NCI-H146 treated with DMSO at 0.1 percent for 48 hours (cell line): ENCODE measurements at regions not wholly inside any gene's neighbourhood (a gene's known extent, or its start where the extent isn't known, plus 50 kb on each side); places are given as distances from the start of the nearest gene placed in this dataset.
A peak's percentile ranks its signal among the peaks of the same experiment; 100 is the strongest.

Experiments
- DNase-seq: peaks from one replicate; lab custom pipeline; 2025; ENCODE audit not compliant: unreplicated experiment; lab: John Stamatoyannopoulos, UW

DNA sequence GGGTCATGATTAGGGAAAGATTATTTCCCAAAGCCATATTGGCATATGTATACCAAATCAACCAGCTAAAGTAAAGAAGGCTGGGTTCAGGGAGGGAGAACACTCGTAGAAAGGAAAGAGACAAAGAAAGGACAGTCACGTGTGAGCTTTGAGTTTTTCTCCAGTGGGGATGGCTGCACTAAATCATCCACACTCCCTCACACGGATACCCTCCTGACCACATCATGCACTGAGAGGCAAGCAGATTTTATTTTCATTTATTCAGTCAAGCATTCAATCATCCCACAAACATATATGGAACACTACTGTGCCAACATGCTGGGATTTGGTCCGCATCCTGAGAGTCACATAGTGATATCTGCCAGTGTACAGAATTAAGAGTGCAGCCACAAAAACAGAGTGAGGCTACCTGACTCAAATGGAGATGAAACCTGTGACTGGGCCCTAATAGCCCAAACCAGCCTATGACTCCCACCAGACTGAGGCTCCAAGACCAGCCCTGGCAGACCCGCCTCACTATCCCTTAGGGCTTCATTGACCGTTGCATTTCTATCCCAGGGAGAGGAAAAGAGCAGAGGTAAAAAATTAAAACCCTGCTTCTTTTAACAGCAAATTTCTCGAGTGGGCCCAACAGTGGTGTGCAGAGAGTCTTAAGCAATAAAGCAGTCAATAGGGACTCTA is 155.9 kb downstream of the BARHL2 start:
- no peak for DNase-seq

DNA sequence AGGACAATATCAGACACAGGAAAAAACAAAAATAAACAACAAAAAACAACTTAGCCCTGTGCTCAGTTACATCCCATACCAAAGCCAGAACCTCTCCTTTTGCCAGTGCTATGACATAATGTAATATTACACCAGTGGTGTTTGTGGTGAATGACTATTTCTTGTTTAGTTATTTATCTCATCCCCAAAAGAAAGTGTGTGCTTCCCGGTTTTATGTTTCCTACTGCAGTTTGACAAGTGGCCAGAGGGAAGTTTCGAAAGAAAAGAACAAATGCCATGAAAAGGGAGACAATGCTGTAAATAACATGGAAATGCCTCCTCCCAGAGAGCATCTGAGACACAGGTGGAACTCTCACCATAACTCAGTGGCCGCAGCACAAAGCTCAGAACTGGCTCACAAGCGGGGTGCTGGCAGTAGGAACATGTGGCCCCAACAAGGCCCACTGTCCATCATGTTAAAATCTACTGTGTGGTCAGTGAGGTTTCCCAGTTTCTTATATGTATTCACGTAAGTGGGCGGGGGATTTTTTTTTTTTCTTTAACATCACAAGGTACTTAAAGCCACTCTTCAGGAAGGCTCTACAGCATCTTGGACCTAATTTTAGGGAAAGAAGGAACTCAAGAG is 158.2 kb downstream of the BARHL2 start:
- DNase-seq = no peak

DNA sequence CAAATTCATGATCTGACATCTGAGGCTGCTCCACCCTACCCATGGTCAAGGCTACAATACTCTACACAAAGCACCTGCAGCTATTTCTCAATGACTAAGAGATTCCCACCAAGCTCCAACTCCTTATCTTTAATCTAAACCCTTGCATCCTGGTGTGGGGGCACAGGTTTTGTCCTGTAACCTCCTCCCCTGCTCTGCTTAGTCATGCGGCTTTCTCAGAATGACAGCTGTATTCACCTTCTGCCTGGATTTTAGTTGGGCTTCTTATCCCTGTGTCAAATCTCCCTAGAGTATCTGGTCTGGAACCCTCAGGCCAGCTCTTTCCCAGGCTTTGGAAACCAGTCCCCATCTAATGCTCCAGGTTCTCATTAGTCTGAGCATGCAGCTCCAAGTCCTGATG is 159.0 kb downstream of the BARHL2 start:
- no peak for DNase-seq

DNA sequence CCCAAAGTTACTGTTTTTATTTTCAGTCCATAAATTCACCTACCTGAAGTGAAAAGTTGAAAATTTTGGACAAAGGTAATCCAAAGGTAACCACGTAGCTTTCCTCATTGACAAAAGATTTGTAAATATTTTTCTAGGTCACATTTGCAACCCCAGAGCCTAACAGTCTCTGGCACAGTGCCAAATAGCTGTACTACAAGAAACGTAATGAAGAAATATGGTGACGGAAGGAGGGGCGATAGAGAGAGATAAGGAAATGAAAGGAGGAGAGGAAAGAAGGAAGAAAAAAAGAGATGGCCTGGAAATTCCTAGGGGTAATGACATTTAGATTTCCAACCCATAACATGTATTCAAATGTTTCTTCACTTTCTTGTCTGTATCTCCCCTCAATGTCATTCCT is 159.4 kb downstream of the BARHL2 start:
- no peak for DNase-seq

DNA sequence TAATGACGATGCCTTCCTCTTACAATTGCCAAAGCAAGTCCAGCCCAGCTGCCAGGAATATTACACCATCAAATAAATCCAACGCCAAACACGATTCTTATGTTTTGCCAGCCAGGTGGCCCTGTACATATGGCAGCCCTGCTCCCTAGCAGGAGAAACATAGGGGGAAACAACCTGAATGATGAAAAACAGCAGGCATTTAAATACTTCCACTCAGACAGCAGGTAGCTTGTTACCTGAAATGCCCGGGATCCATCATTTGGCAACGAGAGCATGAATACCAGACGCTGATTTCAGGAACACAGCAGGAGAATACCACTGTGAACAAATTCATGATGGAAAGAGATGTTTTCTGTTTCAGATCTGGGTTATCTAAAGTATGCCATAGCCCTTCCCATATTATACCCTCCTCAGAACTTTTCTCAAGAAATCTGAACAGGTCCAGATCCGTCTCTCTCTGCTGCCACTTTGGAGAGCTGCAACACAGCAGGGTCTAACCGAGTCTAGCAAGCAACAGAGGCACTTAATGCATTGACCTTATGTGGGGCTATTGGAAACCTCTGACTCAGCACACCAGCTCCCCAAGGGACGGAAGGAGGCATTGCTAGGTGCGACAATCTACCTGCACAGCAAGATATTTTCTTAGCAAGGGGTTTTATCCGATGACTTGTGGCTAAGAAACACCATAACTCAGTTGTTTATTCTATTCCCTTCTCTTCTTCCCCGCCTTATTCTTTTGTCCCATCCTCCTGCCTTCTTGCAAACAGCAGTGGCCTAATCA is 166.3 kb downstream of the BARHL2 start:
- DNase-seq = peak; percentile 28

DNA sequence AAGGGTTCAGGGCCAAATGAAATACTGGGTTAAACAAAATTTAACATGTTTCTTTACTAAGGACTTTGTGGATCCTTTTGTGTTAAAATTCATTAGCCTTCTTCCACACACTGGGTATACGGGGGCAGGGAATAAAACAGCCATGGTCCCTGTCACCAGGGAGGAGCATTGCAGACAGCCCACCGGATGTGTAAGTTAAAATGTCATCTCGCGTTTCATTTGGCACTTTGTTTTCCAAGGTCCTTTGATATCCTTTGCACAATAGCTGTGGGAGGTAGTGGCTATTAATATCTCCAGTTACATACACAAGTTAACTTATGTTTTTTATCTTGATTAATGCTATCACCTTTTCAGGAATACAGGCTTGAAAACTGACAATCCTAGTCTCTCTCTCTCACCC is 172.7 kb downstream of the BARHL2 start:
- peak; percentile 12 for DNase-seq

DNA sequence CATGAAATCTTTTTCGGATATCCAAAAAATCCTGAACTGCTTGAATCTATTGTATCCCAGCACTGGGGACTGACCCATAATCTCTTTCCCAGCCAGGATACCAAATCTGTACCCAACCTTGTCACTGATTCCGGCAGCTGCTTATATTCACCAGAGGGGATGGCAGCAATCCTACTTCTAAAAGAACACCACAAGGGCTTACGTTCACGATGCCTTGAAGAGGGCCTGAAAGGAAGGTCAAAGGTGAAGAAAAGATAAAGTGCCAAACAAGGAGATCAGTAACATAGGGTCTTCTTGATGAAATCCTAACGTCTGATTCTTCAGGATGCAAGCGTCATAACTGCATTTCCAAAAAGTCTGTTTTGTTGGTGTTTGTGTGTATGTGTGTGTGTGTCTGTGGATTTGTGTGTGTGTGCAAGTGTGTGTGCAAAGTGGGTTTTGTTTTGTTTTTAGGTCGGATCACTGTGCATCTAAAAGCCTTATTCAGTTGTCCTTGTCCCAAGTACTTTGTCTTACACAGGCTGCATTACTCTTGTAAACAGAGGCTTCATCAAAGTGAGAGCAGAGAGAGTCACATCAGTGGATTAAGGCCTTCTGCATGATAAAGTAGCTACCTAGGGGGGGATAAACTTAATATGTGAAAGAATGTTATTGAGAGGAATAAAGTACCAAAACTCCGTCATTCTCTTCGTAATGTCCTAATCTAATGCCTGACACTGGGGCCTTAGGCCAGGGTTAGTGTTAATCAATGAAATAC is 179.3 kb downstream of the BARHL2 start:
- no peak for DNase-seq

DNA sequence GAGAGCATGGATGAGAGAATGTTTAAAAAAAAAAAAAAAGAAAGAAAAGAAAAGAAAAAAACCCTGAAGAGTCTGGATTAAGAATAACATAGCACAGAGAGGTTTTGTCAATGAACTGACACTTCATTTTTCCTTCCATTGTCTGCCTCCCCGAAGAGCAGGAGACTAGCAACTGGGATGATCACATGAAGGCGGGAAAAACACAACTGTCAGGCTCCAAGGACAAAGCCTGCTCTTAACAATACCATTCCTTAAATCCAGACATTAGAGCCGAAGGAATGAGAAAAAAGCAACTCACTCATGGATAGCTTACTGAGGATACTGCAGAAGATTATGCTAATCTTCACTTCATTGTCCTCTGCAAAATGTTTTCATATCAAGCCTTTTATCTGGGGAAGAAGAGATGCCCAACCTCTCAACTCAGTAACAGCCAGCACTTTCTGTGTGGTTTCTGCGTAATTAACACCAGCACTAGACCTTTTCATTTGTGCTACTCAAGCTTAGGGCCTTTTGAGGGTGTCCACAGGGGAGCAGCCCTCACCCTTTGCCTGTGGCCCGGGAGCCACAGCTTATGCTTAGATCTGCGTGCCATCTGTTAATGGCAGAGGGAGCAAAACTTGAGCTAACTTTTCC is 182.3 kb downstream of the BARHL2 start:
- no peak for DNase-seq

DNA sequence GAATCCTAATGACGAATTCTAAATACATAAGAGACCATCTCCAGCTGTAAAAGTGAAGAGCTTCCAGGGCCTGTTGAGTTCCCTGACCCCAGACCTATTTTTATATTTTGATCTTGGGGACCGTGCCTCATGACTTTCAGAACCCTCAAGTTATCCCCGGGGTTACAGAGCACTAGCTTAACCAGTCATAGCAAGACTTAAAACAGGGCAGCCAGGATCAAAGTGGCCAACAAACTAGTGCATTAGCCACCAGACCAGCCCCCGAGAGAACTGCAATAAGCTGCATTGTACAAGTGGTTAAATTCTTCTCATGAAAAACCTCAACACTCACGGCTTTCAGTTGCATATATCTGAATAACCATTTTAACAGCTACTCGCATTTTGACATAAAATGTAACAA is 183.0 kb downstream of the BARHL2 start:
- DNase-seq = no peak

DNA sequence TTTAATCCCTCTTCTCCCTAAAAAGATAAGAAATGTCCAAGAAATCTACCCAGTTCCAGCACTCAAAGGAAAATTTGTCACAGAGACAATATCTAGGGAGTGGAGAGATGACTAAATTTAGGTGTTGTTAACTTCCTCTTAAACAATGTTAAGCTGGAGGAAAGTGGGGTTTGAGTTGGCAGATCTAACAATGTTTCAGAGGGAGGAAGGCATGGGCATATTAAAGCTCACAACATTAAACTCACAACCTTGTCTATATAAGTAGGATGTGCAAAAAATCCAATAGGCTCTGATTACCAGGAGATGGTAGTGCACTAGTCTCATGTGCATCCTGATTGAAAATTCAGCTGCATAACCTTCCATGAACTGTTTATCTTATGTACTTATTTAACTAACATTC is 190.1 kb downstream of the BARHL2 start:
- DNase-seq = no peak

DNA sequence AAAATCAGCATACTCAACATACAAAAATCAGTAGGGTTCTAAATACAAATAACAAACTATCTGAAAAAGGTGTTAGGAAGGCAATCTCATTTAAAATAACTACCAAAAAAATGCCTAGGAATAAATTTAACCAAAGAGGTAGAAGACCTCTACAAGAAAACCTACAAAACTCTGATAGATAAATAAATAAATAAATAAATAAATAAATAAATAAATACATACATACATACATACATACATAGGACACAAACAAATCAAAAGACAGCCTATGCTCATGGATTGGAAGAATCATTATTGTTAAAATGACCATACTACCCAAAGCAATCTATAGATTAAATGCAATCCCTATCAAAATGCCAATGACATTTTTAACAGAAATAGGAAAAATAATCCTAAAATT is 194.7 kb downstream of the BARHL2 start:
- DNase-seq = no peak

DNA sequence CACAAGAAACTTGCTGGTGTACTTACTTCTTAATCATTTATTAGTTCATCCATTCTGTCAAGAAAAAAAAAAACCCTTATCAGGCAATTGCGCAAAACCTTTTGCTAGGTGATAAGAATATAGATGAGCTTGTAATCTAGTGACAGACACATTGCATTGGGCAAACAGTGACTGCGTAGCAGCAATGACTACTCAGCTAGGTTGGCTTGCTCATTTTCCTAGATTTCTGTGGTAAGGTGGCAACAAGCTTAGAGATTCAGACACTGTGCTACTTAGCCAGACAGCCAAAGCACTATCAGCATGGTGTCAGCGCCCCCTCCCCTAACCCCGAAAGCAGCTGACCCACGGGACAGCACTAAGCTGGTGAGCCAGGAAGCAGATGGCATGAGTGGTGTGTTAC is 203.1 kb downstream of the BARHL2 start:
- DNase-seq = no peak

DNA sequence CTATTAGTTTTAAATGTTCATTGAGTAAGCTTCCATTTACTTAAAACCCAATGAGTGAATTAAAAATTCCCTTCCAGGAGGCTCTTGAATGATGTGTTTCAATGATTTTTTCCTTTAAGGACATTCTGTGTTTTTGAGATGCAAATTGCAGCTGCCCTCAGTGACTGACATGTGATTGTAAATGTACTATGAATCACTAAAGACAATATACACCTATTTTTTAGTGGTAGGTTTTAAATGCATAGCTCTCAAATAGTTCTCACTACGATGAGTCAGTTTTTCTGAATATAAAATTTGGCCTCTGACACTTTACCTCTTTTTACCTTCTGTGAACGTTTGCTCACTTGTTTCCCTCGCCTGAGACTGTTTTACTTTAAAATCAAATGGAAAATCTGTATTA is 204.7 kb downstream of the BARHL2 start:
- no peak for DNase-seq

DNA sequence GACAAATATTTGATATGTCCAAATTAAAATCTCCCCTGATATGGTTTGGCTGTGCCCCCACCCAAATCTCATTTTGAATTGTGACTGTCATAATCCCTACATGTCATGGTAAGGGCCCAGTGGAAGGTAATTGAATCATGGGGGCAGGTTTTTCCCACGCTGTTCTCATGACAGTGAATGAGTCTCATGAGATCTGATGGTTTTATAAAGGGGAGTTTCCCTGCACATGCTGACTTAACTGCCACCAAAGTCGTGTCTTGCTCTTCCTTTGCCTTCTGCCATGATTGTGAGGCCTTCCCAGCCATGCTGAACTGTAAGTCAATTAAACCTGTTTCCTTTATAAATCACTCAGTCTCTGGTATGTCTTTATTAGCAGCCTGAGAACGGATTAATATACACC is 207.0 kb downstream of the BARHL2 start:
- DNase-seq = no peak

DNA sequence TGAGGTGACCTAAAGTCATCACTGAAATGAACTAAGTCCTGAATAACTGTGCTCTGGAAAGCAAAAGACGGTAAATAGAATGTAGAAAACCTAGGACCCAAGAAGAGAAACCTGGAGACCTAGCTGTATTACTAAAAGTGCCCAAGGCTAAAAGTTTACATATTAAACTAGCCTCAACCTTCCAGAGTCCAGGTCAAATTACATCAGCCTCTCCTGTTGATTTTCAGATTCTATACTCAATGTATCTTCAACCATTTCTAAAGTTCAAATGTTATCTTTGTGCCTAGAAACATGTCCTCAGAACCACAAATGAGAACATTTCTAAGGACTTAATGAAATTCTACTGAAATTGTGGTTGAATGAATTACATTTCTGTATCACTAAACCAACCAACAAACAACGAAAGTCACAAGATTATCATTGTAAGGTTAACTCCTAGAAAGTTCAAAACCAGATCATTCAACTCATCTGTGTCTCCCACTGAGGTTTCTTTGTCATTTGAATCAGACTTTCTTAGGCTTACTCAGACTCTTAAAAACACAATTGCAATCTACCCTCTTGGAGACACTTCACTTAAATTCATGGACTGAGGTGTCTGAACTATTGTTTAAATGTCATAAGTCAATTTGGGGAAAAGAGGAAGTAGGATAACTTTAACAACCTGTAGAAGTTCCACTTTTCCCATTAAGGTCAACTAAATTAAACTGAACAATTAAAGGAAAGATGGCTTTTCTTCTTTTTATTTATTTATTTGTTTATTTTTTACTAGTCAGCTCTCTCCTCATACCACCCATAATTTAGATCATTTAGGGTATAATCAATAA is 207.7 kb downstream of the BARHL2 start:
- DNase-seq = no peak

DNA sequence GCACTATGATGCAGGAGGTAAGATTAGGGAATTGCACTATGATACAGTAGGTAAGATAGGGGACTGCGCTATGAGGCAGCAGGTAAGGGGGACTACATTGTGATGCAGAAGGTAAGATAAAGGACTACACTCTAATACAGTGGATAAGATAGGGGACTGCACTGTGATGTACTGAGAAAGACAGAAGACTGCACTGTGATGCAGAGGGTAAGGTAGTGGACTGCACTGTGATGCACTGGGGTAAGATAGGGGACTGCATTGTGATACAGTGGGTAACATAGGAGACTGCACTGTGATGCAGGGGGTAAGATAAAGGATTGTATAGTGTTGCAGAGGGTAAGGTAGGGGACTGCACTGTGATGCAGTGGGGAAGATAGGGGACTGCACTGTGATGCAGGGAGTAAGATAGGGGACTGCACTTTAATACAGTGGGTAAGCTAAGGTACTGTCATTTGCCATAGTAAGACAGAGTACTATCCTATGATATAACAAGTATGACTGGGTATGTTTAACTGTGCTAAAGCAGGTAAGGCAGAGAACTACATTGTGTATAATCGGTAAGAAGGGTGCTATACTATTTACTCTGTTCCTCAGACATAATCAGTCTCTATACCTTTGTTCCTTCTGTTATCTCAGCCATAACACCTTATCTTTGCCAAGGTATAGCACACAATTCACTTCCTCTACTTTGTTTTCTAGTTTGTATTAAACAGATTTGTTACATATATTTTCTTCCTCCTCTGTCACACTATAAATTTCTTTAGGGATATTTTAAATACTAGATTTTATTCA is 208.5 kb downstream of the BARHL2 start:
- DNase-seq = no peak

DNA sequence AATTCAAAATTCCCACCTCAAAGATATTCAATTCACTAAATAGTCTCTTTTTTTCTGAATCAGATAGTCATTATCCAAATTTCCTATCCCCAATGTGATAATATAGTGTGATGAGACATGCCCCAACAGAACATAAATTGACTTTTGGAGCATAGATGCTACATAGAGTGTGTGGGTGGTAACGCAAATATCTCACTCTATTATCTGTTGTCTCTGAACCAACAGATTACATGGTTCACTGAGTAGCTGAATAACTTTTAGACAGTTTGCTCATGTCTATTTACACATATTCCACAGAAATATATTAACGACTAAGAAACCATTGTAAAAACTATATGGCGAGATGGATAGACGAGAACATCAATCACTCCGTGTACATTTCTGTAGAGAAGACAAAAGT is 209.9 kb downstream of the BARHL2 start:
- DNase-seq = no peak

DNA sequence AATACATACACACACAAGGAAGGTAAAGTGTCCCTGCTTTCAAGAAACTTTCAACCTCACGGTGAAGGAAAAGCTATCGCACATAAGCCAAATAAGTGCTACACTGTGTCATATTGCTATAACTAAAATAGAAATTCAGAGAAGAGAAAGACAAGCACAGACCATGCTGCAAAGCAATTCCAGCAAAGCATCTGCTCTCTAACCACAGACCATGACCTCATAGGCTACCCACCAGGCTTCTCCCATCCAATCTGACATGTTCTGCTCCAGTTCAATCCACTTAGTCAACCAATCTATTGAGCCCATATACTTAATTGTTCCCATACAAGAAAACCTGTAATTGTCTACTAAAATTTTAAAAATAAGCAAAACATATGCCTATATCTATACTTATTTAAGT is 211.3 kb downstream of the BARHL2 start:
- no peak for DNase-seq

DNA sequence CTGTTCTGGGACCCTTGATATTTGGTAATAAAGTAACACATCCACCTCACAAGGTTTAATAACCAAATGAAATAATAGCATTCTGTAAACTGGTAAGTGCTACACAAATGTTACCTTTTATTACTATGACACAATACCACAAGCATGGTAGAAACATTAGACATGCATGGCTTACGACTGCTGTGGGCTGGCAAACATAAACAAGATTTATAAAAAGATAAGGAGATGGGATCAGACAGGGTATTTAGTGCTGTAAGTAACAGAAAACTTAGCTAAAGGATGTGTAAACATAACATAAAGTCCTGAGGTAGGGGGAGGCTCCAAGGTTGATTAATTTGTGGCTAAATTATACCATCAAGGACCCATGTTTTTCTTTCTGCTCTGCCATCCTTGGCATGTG is 212.6 kb downstream of the BARHL2 start:
- DNase-seq = no peak

DNA sequence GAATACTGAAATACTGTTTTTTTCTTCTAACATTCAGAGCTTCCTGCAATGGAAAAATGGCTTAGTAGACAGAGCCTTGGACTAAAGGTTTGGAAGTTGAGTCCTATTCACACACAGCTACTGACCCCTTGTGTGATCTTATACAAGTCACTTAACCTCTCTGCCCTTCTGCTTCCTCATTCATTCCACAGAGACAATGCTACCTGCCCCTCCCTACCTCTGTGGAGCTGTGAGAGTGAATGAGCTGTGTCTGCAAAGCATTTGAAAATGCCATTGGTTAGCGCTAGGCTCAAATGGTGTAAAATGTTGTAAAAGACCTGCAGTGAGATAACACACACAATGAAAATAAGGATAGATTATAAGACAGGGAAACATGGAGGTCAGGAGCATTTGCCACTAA is 214.4 kb downstream of the BARHL2 start:
- no peak for DNase-seq
